ENCODE measurements at regions not wholly inside any gene's neighbourhood (a gene's known extent, or its start where the extent isn't known, plus 50 kb on each side); places are given as distances from the start of the nearest gene placed in this dataset.

- no peak for DNase-seq (ENCODE audit: low read depth in 2 of 2)
These were observed 164.3 kb downstream of the SETD4 start for GRCh38 chr21:35896060-35896459.

GRCh38 chr21:35895598-35895997 lies 164.7 kb downstream of the SETD4 start:
- no peak for DNase-seq (ENCODE audit: low read depth in 2 of 2)

- DNase-seq (ENCODE audit: low read depth in 2 of 2): no peak
These were observed 167.2 kb downstream of the SETD4 start for GRCh38 chr21:35893156-35893555.

- DNase-seq (ENCODE audit: low read depth in 2 of 2): no peak
These were observed 173.4 kb downstream of the SETD4 start for GRCh38 chr21:35886887-35887286.

- DNase-seq (ENCODE audit: low read depth in 2 of 2): no peak
These were observed 174.3 kb downstream of the SETD4 start for GRCh38 chr21:35885942-35886541.

GRCh38 chr21:35882791-35883240 lies 177.5 kb downstream of the SETD4 start:
- no peak for DNase-seq (ENCODE audit: low read depth in 2 of 2)

GRCh38 chr21:35873441-35873840 lies 186.9 kb downstream of the SETD4 start:
- no peak for DNase-seq (ENCODE audit: low read depth in 2 of 2)

- no peak for DNase-seq (ENCODE audit: low read depth in 2 of 2)
These were observed 188.4 kb downstream of the SETD4 start for GRCh38 chr21:35871906-35872305.

- DNase-seq (ENCODE audit: low read depth in 2 of 2): no peak
These were observed 191.5 kb downstream of the SETD4 start for GRCh38 chr21:35868869-35869223.

GRCh38 chr21:35868005-35868868 lies 192.1 kb downstream of the SETD4 start:
- DNase-seq (ENCODE audit: low read depth in 2 of 2): no peak

GRCh38 chr21:35864039-35864438 lies 196.3 kb downstream of the SETD4 start:
- no peak for DNase-seq (ENCODE audit: low read depth in 2 of 2)

- no peak for DNase-seq (ENCODE audit: low read depth in 2 of 2)
These were observed 197.4 kb downstream of the SETD4 start for GRCh38 chr21:35862969-35863368.

GRCh38 chr21:35861661-35862060 lies 198.7 kb downstream of the SETD4 start:
- no peak for DNase-seq (ENCODE audit: low read depth in 2 of 2)

GRCh38 chr21:35860189-35860869 lies 200.0 kb downstream of the SETD4 start:
- DNase-seq (ENCODE audit: low read depth in 2 of 2): no peak

- DNase-seq (ENCODE audit: low read depth in 2 of 2): no peak
These were observed 200.6 kb downstream of the SETD4 start for GRCh38 chr21:35859677-35860076.

GRCh38 chr21:35857095-35857494 lies 203.2 kb downstream of the SETD4 start:
- DNase-seq (ENCODE audit: low read depth in 2 of 2): no peak

- no peak for DNase-seq (ENCODE audit: low read depth in 2 of 2)
These were observed 204.8 kb downstream of the SETD4 start for GRCh38 chr21:35855484-35855883.

- DNase-seq (ENCODE audit: low read depth in 2 of 2): no peak
These were observed 206.0 kb downstream of the SETD4 start for GRCh38 chr21:35854281-35854680.

- DNase-seq (ENCODE audit: low read depth in 2 of 2): no peak
These were observed 206.7 kb downstream of the SETD4 start for GRCh38 chr21:35853321-35854239.

- DNase-seq (ENCODE audit: low read depth in 2 of 2): no peak
These were observed 207.5 kb downstream of the SETD4 start for GRCh38 chr21:35852820-35853219.

GRCh38 chr21:35850542-35851103 lies 209.7 kb downstream of the SETD4 start:
- DNase-seq (ENCODE audit: low read depth in 2 of 2): no peak
